SK-N-SH treated with all-trans-retinoic acid at 6 μM for 48 hours (cell line): ENCODE measurements at regions not wholly inside any gene's neighbourhood (a gene's known extent, or its start where the extent isn't known, plus 50 kb on each side); places are given as distances from the start of the nearest gene placed in this dataset.
"Not testable (repeated sequence)": the region's sequence is repeated elsewhere in the genome, so short reads cannot be mapped to it uniquely, and the experiment has no call there.

Source experiments
- ATAC-seq: fragments of 200-7000 bp; cut with Tn5 transposase; 3 replicates; pipeline ENCODE4 v1.9.1; 2020; ENCODE audit warnings: mild to moderate bottlenecking, moderate library complexity
- CREB5 ChIP-seq: fragments of 250-450 bp; sonication (Bioruptor Pico); IDR thresholded peaks from 2 replicates; pipeline ENCODE4 v1.5.1; 2020; ENCODE audit warnings: low read depth, mild to moderate bottlenecking, moderate library complexity
- CSDC2 ChIP-seq: fragments of 250-450 bp; sonication (Bioruptor Pico); IDR thresholded peaks from 2 replicates; pipeline ENCODE4 v1.5.0; 2020; ENCODE audit warnings: mild to moderate bottlenecking, moderate library complexity
- CSRNP3 ChIP-seq: fragments of 250-450 bp; sonication (Bioruptor Pico); IDR thresholded peaks from 2 replicates; pipeline ENCODE4 v1.5.1; 2021; ENCODE audit warnings: mild to moderate bottlenecking, moderate library complexity
- ESRRG ChIP-seq: fragments of 250-450 bp; sonication (Bioruptor Pico); IDR thresholded peaks from 2 replicates; pipeline ENCODE4 v1.6.1; 2021; ENCODE audit warnings: mild to moderate bottlenecking
- GLIS3 ChIP-seq: fragments of 250-450 bp; sonication (Bioruptor Pico); IDR thresholded peaks from 2 replicates; pipeline ENCODE4 v1.5.0; 2020; ENCODE audit warnings: mild to moderate bottlenecking, moderate library complexity
- OSR1 ChIP-seq: fragments of 250-450 bp; sonication (Bioruptor Pico); IDR thresholded peaks from 2 replicates; pipeline ENCODE4 v1.8.0; 2022; ENCODE audit warnings: moderate library complexity, mild to moderate bottlenecking, inconsistent platforms
- PATZ1 ChIP-seq: fragments of 250-450 bp; sonication (Bioruptor Pico); IDR thresholded peaks from 2 replicates; pipeline ENCODE4 v1.8.0; 2020; ENCODE audit warnings: mild to moderate bottlenecking, moderate library complexity, borderline replicate concordance
- POU6F1 ChIP-seq: fragments of 250-450 bp; sonication (Bioruptor Pico); IDR thresholded peaks from 2 replicates; pipeline ENCODE4 v1.8.0; 2021; ENCODE audit warnings: low read depth, mild to moderate bottlenecking, moderate library complexity, borderline replicate concordance
- RARB ChIP-seq: fragments of 250-450 bp; sonication (Bioruptor Pico); IDR thresholded peaks from 2 replicates; pipeline ENCODE4 v1.8.0; 2021; ENCODE audit warnings: mild to moderate bottlenecking, moderate library complexity
- TCF4 ChIP-seq: fragments of 250-450 bp; sonication (Bioruptor Pico); IDR thresholded peaks from 2 replicates; pipeline ENCODE4 v1.8.0; 2021; ENCODE audit warnings: mild to moderate bottlenecking, moderate library complexity, borderline replicate concordance
- TOX ChIP-seq: fragments of 250-450 bp; sonication (Bioruptor Pico); IDR thresholded peaks from 2 replicates; pipeline ENCODE4 v1.8.0; 2021; ENCODE audit warnings: mild to moderate bottlenecking, moderate library complexity, borderline replicate concordance
- TSHZ2 ChIP-seq: fragments of 250-450 bp; sonication (Bioruptor Pico); IDR thresholded peaks from 2 replicates; pipeline ENCODE4 v1.5.0; 2020; ENCODE audit warnings: mild to moderate bottlenecking, moderate library complexity
- ZC3H10 ChIP-seq: fragments of 250-450 bp; sonication (Bioruptor Pico); IDR thresholded peaks from 2 replicates; pipeline ENCODE4 v1.5.1; 2021; ENCODE audit warnings: mild to moderate bottlenecking, moderate library complexity
- ZFP3 ChIP-seq: fragments of 250-450 bp; sonication (Bioruptor Pico); IDR thresholded peaks from 2 replicates; pipeline ENCODE4 v1.5.0; 2020; ENCODE audit warnings: mild to moderate bottlenecking, moderate library complexity
- ZNF565 ChIP-seq: fragments of 450-650 bp; formaldehyde crosslinking; conservative IDR thresholded peaks from 2 replicates; pipeline ENCODE4 v1.5.0; 2020; ENCODE audit warnings: low read depth, mild to moderate bottlenecking, moderate library complexity
- ZNF70 ChIP-seq: fragments of 450-650 bp; formaldehyde crosslinking; IDR thresholded peaks from 2 replicates; pipeline ENCODE4 v1.5.0; 2020; ENCODE audit warnings: mild to moderate bottlenecking, moderate library complexity

- TF ChIP-seq ZC3H10 (CRISPR knock-in tag) (no peak), POU6F1 (CRISPR knock-in tag) (no peak), GLIS3 (CRISPR knock-in tag) (no peak), PATZ1 (no peak), ESRRG (no peak), CSRNP3 (CRISPR knock-in tag) (no peak), ZNF70 (no peak), ZNF565 (CRISPR knock-in tag) (no peak)
- TF ChIP-seq, all 23 proteins: peak for 0
Measured at GRCh38 chr3:193031911-193032310, 114.3 kb upstream of the MB21D2 start.

GRCh38 chr3:193033226-193033780 lies 115.6 kb upstream of the MB21D2 start:
- TF ChIP-seq CREB5 = no peak
- TF ChIP-seq ZFP3 (CRISPR knock-in tag) = no peak
- no peak for TF ChIP-seq TSHZ2 (CRISPR knock-in tag)
- no peak for TF ChIP-seq ZC3H10 (CRISPR knock-in tag)
- no peak for TF ChIP-seq TCF4 (CRISPR knock-in tag)
- no peak for TF ChIP-seq POU6F1 (CRISPR knock-in tag)
- no peak for TF ChIP-seq RARB (CRISPR knock-in tag)
- TF ChIP-seq ZNF70 = no peak
- no peak for TF ChIP-seq CSDC2 (CRISPR knock-in tag)
- no peak for ATAC-seq

More at GRCh38 chr3:193031911-193032310, 114.3 kb upstream of the MB21D2 start:
- ATAC-seq = no peak

GRCh38 chr3:193037828-193038227 lies 120.2 kb upstream of the MB21D2 start:
- not testable (repeated sequence) for ATAC-seq

GRCh38 chr3:193039058-193039457 lies 121.4 kb upstream of the MB21D2 start:
- no peak for TF ChIP-seq PATZ1
- TF ChIP-seq OSR1 (CRISPR knock-in tag) = no peak
- TF ChIP-seq TOX = no peak
- TF ChIP-seq ZNF70 = no peak
- no peak for ATAC-seq
